HUES64 (cell line): ENCODE measurements at regions not wholly inside any gene's neighbourhood (a gene's known extent, or its start where the extent isn't known, plus 50 kb on each side); places are given as distances from the start of the nearest gene placed in this dataset.

Experiments used
- H3K27ac ChIP-seq: 2 replicates; pipeline ENCODE4 v1.7.0; 2013; ENCODE audit warnings: low read depth, low read length, inconsistent platforms
- H3K27me3 ChIP-seq: 2 replicates; pipeline ENCODE4 v1.6.1; 2013; ENCODE audit warnings: mild to moderate bottlenecking, low read length; ENCODE audit not compliant: insufficient read depth
- H3K36me3 ChIP-seq: 2 replicates; pipeline ENCODE4 v1.6.1; 2013; ENCODE audit warnings: mild to moderate bottlenecking, low read length; ENCODE audit not compliant: insufficient read depth
- H3K4me1 ChIP-seq: 2 replicates; pipeline ENCODE4 v1.6.1; 2013; ENCODE audit warnings: mild to moderate bottlenecking, low read length, moderate library complexity; ENCODE audit not compliant: insufficient read depth
- H3K4me3 ChIP-seq: 2 replicates; pipeline ENCODE4 v1.5.1; 2013; ENCODE audit warnings: mild to moderate bottlenecking, low read length, moderate library complexity
- H3K9ac ChIP-seq: 2 replicates; pipeline ENCODE4 v1.6.1; 2013; ENCODE audit warnings: mild to moderate bottlenecking, low read depth, low read length
- H3K9me3 ChIP-seq: 2 replicates; pipeline ENCODE4 v1.6.1; 2013; ENCODE audit warnings: low read depth, low read length; ENCODE audit not compliant: insufficient read depth
- WGBS: fragments of 150-250, 120-280 bp; methylation state at CpG from one replicate; pipeline ENCODE4 v1.1.7; 2013; ENCODE audit warnings: missing lambda C conversion rate; 5-methylcytosine and 5-hydroxymethylcytosine counted together

DNA sequence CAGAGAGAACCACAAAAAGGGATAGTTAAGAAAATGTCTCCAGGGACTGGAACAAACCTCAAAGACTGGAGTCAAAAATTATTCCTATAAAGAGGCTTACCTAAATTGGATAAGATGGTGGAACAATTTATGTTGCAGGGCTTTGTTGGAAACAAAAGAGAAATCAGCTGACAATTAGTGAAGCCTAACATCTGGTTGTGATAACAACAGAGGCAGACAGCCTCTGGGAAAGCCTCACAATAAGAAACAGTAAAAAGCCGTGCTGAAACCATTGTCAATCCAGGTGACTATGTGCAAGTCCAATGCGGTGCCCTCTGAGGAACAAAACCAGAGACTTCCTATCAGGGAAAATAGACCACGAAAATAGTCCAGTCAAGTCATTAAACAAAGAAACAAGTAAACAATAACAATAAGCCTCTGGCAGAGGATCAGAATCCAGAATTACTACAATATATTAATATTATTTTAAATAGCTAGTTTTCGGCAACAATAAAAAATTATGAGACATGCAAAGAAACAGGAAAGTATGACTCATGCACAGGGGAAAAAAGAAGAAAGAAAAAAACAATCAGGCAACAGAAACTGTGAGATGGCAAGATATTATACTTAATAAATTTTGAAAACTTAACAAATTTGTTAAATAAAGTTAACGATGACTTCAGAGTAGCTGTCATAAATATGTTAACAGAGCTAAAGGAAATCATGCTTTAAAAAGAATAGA, 99.7 kb upstream of the RXFP2 start:
- Histone ChIP-seq H3K27me3 (no peaks in the 10 kb centered on the region), H3K4me3 (no peak overlapping the region), H3K4me1 (no peaks in the 10 kb centered on the region), H3K27ac (no peak overlapping the region), H3K9ac (no peak overlapping the region), H3K9me3 (peaks cover 42% of the 10 kb centered on the region), H3K36me3 (no peaks in the 10 kb centered on the region)
- WGBS: 90% methylated on average over 5 of the region's 5 CpGs

DNA sequence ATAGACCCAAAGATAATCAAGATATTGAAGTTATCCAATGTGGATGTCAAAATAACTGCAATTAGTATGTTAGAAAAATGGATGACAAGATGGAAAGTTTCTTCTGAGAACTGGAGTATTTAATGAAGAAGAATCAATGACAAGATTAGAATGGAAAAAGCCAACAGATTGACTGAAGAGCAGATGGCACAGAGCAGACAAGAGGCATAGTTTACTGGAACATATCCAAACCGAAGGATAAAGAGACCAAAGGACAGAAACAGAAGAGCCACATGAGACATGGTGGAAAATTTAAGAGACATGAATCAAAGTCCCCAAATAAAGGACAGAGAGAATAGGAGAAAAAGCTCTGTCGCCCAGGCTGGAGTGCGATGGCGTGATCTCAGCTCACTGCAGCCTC, 89.6 kb upstream of the RXFP2 start:
- Histone ChIP-seq H3K27ac (no peak overlapping the region), H3K4me1 (no peaks in the 10 kb centered on the region), H3K9ac (no peak overlapping the region), H3K9me3 (peaks cover 4% of the 10 kb centered on the region; the same call in 1 of the 2 replicates), H3K4me3 (no peak overlapping the region), H3K36me3 (no peaks in the 10 kb centered on the region), H3K27me3 (no peaks in the 10 kb centered on the region)
- WGBS: 70% methylated on average over 4 of the region's 4 CpGs

DNA sequence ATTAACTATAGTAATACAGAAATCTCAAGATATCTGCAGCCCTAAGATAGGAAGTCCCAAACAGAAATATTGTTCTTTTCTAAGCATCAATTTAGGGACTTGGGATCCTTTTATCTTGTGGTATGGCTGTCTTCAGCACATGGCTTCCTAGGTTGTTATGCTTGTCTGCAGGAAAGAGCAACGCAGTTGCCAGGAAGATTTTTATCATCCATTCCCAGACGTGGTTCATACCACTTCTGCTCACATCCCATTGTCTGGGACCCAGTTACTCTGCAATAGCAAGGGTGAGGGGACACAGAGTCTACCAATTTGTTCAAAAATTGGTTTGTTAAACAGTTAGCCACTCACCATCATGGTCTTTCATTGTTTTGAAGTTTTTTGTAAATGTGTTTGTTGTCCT, 85.6 kb upstream of the RXFP2 start:
- Histone ChIP-seq H3K9me3 (no peaks in the 10 kb centered on the region), H3K36me3 (no peaks in the 10 kb centered on the region), H3K4me1 (no peaks in the 10 kb centered on the region), H3K27me3 (no peaks in the 10 kb centered on the region), H3K4me3 (no peak overlapping the region), H3K27ac (no peak overlapping the region), H3K9ac (no peak overlapping the region)
- 90% methylated on average over 2 of the region's 2 CpGs for WGBS

DNA sequence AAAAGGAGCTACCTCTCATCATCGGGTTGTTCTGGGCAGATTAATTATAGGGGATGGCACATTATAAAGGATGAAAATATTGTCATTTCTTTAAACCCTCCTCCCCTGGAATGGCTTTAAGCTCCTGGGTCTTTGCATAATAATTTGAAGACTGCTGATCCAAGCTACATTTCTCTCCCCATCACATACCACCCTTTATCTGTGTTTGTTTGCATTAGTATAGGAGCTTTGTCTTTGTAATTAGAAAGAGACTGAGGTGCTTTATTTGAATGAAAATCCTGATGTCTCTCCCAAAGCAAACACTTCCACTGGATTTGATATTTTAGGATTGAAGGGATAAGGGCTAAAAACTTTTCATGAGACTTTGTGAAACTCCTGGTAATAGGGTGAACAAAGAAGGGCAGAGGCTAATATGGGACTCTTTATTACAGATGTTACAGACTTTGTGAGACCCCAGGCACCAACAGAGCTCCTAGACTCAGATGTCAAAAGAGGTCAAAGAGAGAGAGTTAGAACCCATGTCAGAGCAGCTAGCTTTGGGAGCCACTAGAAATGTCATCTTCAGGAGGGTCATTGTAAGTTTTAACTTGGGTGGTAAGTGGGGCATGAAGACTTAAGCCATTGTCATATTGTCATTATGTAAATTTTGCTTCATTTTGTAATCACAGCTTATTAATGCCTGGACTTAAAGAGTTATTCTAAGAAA, 75.3 kb upstream of the RXFP2 start:
- Histone ChIP-seq H3K9ac (peak overlapping the region; percentile 55), H3K4me1 (peaks cover 33% of the 10 kb centered on the region), H3K36me3 (no peaks in the 10 kb centered on the region), H3K4me3 (peak overlapping the region; percentile 40), H3K27me3 (no peaks in the 10 kb centered on the region), H3K9me3 (peaks cover 19% of the 10 kb centered on the region), H3K27ac (peak overlapping the region; percentile 96)
- 0% methylated on average over 1 of the region's 1 CpG for WGBS

DNA sequence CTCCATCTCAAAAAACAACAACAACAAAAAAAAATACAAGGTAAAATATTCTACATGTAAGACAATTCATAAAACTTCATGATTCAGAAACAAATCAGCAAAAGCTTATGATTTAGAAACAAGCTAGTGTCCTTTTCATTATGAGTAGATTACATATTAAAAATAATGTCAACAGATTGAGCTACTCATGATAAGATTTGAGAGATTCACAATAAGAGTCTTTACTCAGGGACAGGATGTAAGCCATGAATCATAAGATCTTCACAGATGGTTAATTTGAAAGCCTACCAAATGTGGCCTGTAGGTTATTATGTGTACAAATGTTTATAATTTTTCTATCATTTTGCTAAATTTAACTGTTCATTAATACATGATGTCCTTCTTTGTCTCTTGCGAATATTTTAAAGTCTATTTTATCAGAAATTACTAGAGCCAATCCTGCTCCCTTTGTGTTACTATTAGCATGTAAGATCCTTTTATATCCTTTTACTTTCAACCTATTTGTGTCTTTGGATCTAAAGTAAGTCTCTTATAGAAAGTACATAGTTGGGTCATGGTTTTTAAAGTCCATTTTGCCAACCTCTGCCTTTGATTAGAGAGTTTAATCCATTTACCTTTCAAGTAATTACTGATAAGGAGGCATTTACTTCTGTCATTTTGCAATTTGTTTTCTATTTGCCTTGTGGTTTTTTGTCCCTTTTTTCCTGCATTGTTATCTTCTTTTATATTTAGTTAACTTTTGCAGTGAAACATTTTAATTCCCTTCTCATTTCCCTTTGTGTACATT, 68.3 kb upstream of the RXFP2 start:
- no peaks in the 10 kb centered on the region for H3K27me3 ChIP-seq
- H3K9ac ChIP-seq: no peak overlapping the region
- no peak overlapping the region for H3K4me3 ChIP-seq
- H3K9me3 ChIP-seq: peaks cover 19% of the 10 kb centered on the region
- 100% methylated on average over 1 of the region's 1 CpG for WGBS
- H3K4me1 ChIP-seq: no peaks in the 10 kb centered on the region
- no peaks in the 10 kb centered on the region for H3K36me3 ChIP-seq
- no peak overlapping the region for H3K27ac ChIP-seq

DNA sequence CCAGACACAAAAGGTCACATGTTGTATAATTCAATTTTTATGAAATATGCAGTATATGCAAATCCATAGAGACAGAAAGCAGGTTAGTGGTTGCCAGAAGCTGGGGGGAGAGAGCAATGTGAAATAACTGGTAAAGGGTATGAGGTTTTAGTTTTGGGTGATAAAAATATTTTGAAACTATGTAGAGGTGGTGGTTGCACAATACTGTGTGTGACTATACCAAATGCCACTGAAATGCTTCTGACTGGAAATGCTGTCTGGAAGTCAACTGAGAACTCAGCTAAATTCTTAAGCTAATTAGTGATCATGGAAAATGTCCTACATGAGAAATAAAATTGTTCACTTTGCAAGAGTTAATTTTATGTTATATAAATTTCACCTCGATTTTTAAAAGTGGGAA, 65.3 kb upstream of the RXFP2 start:
- no peaks in the 10 kb centered on the region for H3K4me1 ChIP-seq
- no peaks in the 10 kb centered on the region for H3K27me3 ChIP-seq
- no CpG with 5 or more reads among the region's 1 CpG for WGBS
- no peak overlapping the region for H3K9ac ChIP-seq
- H3K4me3 ChIP-seq: no peak overlapping the region
- H3K9me3 ChIP-seq: no peaks in the 10 kb centered on the region
- no peaks in the 10 kb centered on the region for H3K36me3 ChIP-seq
- no peak overlapping the region for H3K27ac ChIP-seq

DNA sequence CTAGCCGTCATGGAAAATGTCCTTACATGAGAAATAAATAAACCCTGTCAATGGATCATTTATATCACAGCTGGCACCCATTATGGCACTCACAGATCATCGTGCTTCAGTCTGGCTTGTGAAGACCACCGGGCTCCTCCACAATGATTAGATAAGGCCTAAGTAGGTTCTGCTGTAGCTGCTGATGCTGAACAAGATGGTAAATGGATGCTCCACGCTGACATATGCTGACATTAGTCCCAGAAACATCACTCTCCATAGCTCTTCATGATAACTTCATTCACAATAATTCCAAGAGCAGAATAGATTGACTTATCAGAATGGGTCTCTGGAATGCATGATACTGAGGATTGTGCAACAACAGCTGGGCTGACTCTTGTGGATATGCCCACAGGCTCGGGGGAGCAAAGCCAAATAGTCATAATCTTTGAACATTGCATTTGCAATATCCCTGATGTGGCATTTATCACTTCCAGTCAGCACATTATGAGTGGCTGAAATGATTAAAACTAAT, 63.8 kb upstream of the RXFP2 start:
- Histone ChIP-seq H3K9me3 (no peaks in the 10 kb centered on the region), H3K27me3 (no peaks in the 10 kb centered on the region), H3K27ac (no peak overlapping the region), H3K9ac (no peak overlapping the region), H3K36me3 (no peaks in the 10 kb centered on the region), H3K4me3 (no peak overlapping the region), H3K4me1 (no peaks in the 10 kb centered on the region)
- 96% methylated on average over 5 of the region's 5 CpGs for WGBS

DNA sequence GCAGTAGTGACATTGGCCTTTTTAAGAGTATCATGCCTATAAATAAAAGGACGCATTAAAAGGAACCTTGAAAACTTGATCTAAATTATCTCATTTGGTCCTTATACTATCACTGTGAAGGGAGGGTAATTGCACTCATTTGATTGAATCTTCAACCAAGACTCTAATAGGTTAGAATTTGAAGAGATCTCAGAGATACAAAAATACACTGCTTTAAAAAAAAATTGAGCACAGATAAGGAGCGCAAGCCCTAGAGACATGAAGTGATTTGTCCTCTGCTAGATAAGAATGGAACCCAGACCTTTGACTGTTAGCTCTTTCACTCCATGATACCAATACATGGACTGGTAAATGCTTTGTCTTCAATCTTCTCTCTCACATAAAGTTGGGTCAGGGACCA, 58.2 kb upstream of the RXFP2 start:
- H3K4me1 ChIP-seq: peaks cover 4% of the 10 kb centered on the region

DNA sequence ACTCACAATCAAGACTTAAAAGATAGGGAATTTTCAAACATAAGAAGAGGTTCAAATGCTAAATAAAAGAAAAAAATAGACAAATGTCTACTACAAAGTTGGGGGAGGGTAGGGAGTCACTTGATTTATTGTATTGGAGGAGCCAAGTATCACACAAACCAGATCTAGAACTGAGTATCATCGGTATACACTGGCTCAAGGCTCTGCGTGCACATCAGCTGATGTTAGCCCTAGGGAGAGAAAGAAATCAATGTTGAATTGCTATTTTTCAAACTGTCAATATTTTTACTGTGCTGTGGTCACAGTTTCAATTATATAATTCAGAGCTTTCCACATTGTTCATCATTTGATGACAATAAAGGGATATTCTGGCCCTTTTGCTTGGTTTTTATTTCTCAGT, 54.9 kb upstream of the RXFP2 start:
- Histone ChIP-seq H3K4me3 (no peak overlapping the region), H3K27ac (no peak overlapping the region), H3K27me3 (no peaks in the 10 kb centered on the region), H3K36me3 (no peaks in the 10 kb centered on the region), H3K9me3 (no peaks in the 10 kb centered on the region), H3K4me1 (peaks cover 4% of the 10 kb centered on the region), H3K9ac (no peak overlapping the region)
- 100% methylated on average over 2 of the region's 2 CpGs for WGBS

More for the DNA sequence above, 58.2 kb upstream of the RXFP2 start:
- Histone ChIP-seq H3K36me3 (no peaks in the 10 kb centered on the region), H3K27me3 (no peaks in the 10 kb centered on the region), H3K9ac (no peak overlapping the region), H3K4me3 (no peak overlapping the region), H3K27ac (no peak overlapping the region), H3K9me3 (no peaks in the 10 kb centered on the region)
- 100% methylated on average over 1 of the region's 2 CpGs for WGBS

DNA sequence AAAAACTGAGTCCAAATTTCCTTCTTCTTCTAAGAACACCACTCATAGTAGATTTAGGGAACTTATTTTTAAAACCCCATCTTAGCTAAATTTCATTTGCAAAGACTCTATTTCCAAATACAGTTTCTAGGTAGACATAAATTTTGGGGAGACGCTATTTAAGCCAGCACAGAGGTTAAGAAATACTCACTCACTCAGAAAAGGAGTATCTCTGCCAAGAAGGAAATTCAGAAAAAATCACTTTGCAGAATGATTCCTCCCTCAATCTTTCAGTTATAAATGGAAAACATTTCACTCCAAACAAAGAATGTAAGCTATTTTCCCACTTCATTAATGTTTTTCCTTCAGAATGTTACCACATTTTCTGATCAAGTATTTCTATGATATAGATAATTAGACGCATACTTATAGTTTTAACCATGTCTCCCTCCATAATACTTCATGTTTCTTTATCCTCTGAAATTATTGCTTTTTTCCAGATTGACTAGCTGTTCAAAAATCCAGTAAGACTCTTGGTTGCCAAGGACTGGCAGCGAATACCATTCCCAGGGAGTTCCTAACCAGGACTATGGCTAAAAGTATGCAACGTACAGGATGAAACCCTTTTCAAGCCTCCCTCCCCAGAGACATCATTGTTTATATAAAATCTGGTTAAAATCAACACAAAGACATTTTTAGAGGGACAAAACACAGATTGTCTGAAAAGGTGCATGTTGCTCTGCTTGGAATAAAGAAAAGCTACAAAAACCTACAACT, 52.5 kb upstream of the RXFP2 start:
- Histone ChIP-seq H3K27ac (no peak overlapping the region), H3K4me3 (no peak overlapping the region), H3K36me3 (no peaks in the 10 kb centered on the region), H3K9me3 (no peaks in the 10 kb centered on the region), H3K9ac (no peak overlapping the region), H3K27me3 (no peaks in the 10 kb centered on the region), H3K4me1 (peaks cover 4% of the 10 kb centered on the region)
- 96% methylated on average over 4 of the region's 4 CpGs for WGBS
